GM18511 (cell line): ENCODE measurements at regions not wholly inside any gene's neighbourhood (a gene's known extent, or its start where the extent isn't known, plus 50 kb on each side); places are given as distances from the start of the nearest gene placed in this dataset.

ENCODE experiments used
- ATAC-seq: cut with Tn5 transposase; IDR thresholded peaks from one replicate; pipeline ENCODE4 v1.9.1; 2021; ENCODE audit warnings: mild to moderate bottlenecking, moderate library complexity; ENCODE audit not compliant: unreplicated experiment

- ATAC-seq = no peak
These were observed 197.2 kb downstream of the ADSS2 start for GRCh38 chr1:244254467-244254866.

GRCh38 chr1:244255426-244255965, 196.2 kb downstream of the ADSS2 start:
- ATAC-seq = no peak

GRCh38 chr1:244256086-244256676, 195.5 kb downstream of the ADSS2 start:
- ATAC-seq = no peak

GRCh38 chr1:244264163-244264562, 187.5 kb downstream of the ADSS2 start:
- ATAC-seq = no peak

GRCh38 chr1:244265507-244265906, 186.2 kb downstream of the ADSS2 start:
- no peak for ATAC-seq

GRCh38 chr1:244269169-244269568, 182.5 kb downstream of the ADSS2 start:
- ATAC-seq = no peak

GRCh38 chr1:244271004-244271403, 180.7 kb downstream of the ADSS2 start:
- ATAC-seq = no peak

GRCh38 chr1:244271691-244272308, 179.9 kb downstream of the ADSS2 start:
- no peak for ATAC-seq

GRCh38 chr1:244272471-244273261, 179.0 kb downstream of the ADSS2 start:
- ATAC-seq = no peak

- ATAC-seq = no peak
These were observed 178.4 kb downstream of the ADSS2 start for GRCh38 chr1:244273262-244273844.

GRCh38 chr1:244273845-244274619, 177.7 kb downstream of the ADSS2 start:
- ATAC-seq = no peak

- no peak for ATAC-seq
These were observed 175.1 kb downstream of the ADSS2 start for GRCh38 chr1:244276646-244277045.

GRCh38 chr1:244280201-244280600, 171.5 kb downstream of the ADSS2 start:
- no peak for ATAC-seq

GRCh38 chr1:244280859-244281258, 170.8 kb downstream of the ADSS2 start:
- no peak for ATAC-seq

- no peak for ATAC-seq
These were observed 167.9 kb downstream of the ADSS2 start for GRCh38 chr1:244283772-244284171.

- no peak for ATAC-seq
These were observed 167.0 kb downstream of the ADSS2 start for GRCh38 chr1:244284641-244285156.

- ATAC-seq = no peak
These were observed 165.4 kb downstream of the ADSS2 start for GRCh38 chr1:244286341-244286740.

- ATAC-seq = no peak
These were observed 164.0 kb downstream of the ADSS2 start for GRCh38 chr1:244287726-244288125.

- no peak for ATAC-seq
These were observed 163.0 kb downstream of the ADSS2 start for GRCh38 chr1:244288663-244289062.

- no peak for ATAC-seq
These were observed 161.5 kb downstream of the ADSS2 start for GRCh38 chr1:244289991-244290785.
